Heart left ventricle (tissue), 13 donors: ENCODE measurements at regions not wholly inside any gene's neighbourhood (a gene's known extent, or its start where the extent isn't known, plus 50 kb on each side); places are given as distances from the start of the nearest gene placed in this dataset.

Experiments
- CTCF ChIP-seq, 12 donors: fragments of 200-600 bp; sonication (generic) in 4 of 12; IDR thresholded peaks; one replicate each; pipeline versions ENCODE4 v1.5.0 to v1.8.0; 2018 to 2022; ENCODE audit warnings: antibody characterized with exemption in 12 of 12, mild to moderate bottlenecking in 5 of 12
- POLR2A ChIP-seq, 2 donors: fragments of 450-650 bp; IDR thresholded peaks; one replicate each; pipeline ENCODE4 v1.6.1; 2017; ENCODE audit warnings: antibody characterized with exemption in 2 of 2, mild to moderate bottlenecking in 2 of 2, moderate library complexity in 2 of 2
- donor health status: ischemic (EF 13 %, LVEDD 7.1; RV severe dilation, severe dysfunction).
- donor health status: DM: no; HTN: yes; CAD: no.
- donor health status: DM: no; HTN: no; CAD: no.
- donor health status: ischemic (EF 25% LVEDD 6.9; RV normal size, moderate dysfunction).
- donor health status: ischemic (EF 25% LVEDD 5.7; RV mildly dilated, moderate dysfunction).
- donor health status: ischemic (EF 35%, LVEDD 5.7; RV mildly dilated, moderate dysfunction).
- donor health status: nonischemic (EF 11% LVEDD 7.7; RV severe dilation, severe dysfunction).
- donor health status: DM: yes; HTN: yes; CAD: no.
- donor health status: PGD.
- donor health status: ischemic (EF 29% LVEDD 5.4; RV normal size, mild dysfunction).
- donor health status: nonischemic (EF 23%, LVEDD 6.1; RV moderate dilation, normal function).

GRCh38 chrX:34275699-34276098 lies 143.6 kb upstream of the FAM47A start:
- TF ChIP-seq CTCF (IDR thresholded peaks at IDR 0.05) (no peak), POLR2A (IDR thresholded peaks at IDR 0.05) (no peak)
